ENCODE measurements at regions not wholly inside any gene's neighbourhood (a gene's known extent, or its start where the extent isn't known, plus 50 kb on each side); places are given as distances from the start of the nearest gene placed in this dataset.

- in situ Hi-C loops (cut with MboI; ENCODE audit: low pct_unique_long_range_greater_than_20kb in 2 of 9, low sequenced_read_pairs in 9 of 9, unreplicated experiment in 9 of 9), result no loop called here
- H3K27ac ChIP-seq, result no peak overlapping the region
- ATAC-seq (replicated peaks in 6 of 8), result no peak
These were observed 76.2 kb upstream of the PLCL2 start for GRCh38 chr3:16808393-16809107.

GRCh38 chr3:16809482-16809881 lies 75.3 kb upstream of the PLCL2 start:
- H3K4me3 ChIP-seq, result no peak overlapping the region
- no peak for ATAC-seq (replicated peaks in 6 of 8)
- H3K4me1 ChIP-seq (replicated peaks in 1 of 2), result no peaks in the 10 kb centered on the region
- no peak overlapping the region for H3K27ac ChIP-seq
- in situ Hi-C loops (cut with MboI; ENCODE audit: low pct_unique_long_range_greater_than_20kb in 2 of 9, low sequenced_read_pairs in 9 of 9, unreplicated experiment in 9 of 9), result no loop called here
- WGBS, 10 experiments, result 39 to 100% (median 78%) methylated on average over 1 to 4 of the region's 4 CpGs; no CpG with 5 or more reads in 1 of the 10 experiments

More at GRCh38 chr3:16808393-16809107, 76.2 kb upstream of the PLCL2 start:
- Histone ChIP-seq H3K4me1 (replicated peaks in 1 of 2) (no peaks in the 10 kb centered on the region), H3K4me3 (no peak overlapping the region)
- whole genome bisulfite sequencing, 10 experiments, result 0 to 100% (median 89%) methylated on average over 1 to 3 of the region's 3 CpGs; no CpG with 5 or more reads in 3 of the 10 experiments

- in situ Hi-C loops (cut with MboI; ENCODE audit: low pct_unique_long_range_greater_than_20kb in 2 of 9, low sequenced_read_pairs in 9 of 9, unreplicated experiment in 9 of 9), result no loop called here
- 80 to 100% (median 100%) methylated on average over 1 to 2 of the region's 2 CpGs; no CpG with 5 or more reads in 2 of the 10 experiments for WGBS, 10 experiments
- no peak overlapping the region for H3K4me3 ChIP-seq
- no peak for ATAC-seq (replicated peaks in 6 of 8)
- no peaks in the 10 kb centered on the region for H3K4me1 ChIP-seq (replicated peaks in 1 of 2)
- no peak overlapping the region for H3K27ac ChIP-seq
These were observed 74.8 kb upstream of the PLCL2 start for GRCh38 chr3:16809993-16810392.

GRCh38 chr3:16810593-16811367 lies 74.0 kb upstream of the PLCL2 start:
- Histone ChIP-seq H3K4me1 (replicated peaks in 1 of 2) (no peaks in the 10 kb centered on the region), H3K27ac (no peak overlapping the region), H3K4me3 (no peak overlapping the region)
- peak in 2 of 8 experiments; percentile 45 to 78 for ATAC-seq (replicated peaks in 6 of 8)
- WGBS, 10 experiments, result 36 to 100% (median 47%) methylated on average over 1 to 7 of the region's 7 CpGs; no CpG with 5 or more reads in 1 of the 10 experiments
- in situ Hi-C loops (cut with MboI; ENCODE audit: low pct_unique_long_range_greater_than_20kb in 2 of 9, low sequenced_read_pairs in 9 of 9, unreplicated experiment in 9 of 9), result no loop called here

DNA sequence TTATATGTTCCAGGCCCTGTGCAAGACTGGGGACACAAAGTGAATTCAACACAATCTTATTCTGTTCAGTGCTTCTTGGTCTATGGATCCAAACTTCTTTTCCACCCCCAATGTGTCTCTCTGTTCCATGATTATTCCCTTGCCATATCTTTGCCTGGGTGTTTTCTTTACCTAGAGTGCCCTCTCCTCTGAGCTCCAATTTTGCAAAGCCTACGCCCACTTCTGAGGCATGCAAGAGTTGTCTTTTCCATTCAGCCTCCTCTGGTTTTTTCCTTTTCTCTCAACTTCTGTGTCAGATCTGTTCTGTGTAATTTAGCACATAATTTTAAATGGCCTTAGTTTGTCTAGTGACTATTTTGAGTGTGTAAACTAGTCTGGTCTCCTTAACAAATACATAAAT lies 72.8 kb upstream of the PLCL2 start:
- in situ Hi-C loops (cut with MboI; ENCODE audit: low pct_unique_long_range_greater_than_20kb in 2 of 9, low sequenced_read_pairs in 9 of 9, unreplicated experiment in 9 of 9), result no loop called here
- Histone ChIP-seq H3K4me3 (no peak overlapping the region), H3K4me1 (replicated peaks in 1 of 2) (no peaks in the 10 kb centered on the region), H3K27ac (no peak overlapping the region)
- no peak for ATAC-seq (replicated peaks in 6 of 8)
- 83 to 100% (median 87%) methylated on average over 1 of the region's 1 CpG; no CpG with 5 or more reads in 4 of the 10 experiments for WGBS, 10 experiments

DNA sequence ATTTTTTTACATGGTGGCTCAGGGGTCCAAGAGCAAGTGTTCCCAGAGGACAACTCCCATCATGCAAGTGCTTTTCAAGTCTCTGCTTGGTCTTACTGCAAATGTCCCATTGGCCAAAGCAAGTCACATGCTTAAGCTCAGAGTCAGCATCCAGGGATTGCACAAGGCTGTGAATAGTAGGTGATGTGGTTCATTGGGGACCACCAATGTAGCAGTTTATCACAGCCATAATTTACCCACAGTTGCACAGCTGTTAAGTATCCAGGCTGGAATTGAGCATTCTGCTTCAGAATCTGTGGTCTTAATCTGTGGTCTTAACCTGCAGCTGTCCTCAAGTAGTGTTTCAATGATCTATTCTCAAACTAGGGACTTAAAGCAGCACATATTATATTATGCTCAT lies 71.4 kb upstream of the PLCL2 start:
- H3K4me1 ChIP-seq (replicated peaks in 1 of 2), result no peaks in the 10 kb centered on the region

DNA sequence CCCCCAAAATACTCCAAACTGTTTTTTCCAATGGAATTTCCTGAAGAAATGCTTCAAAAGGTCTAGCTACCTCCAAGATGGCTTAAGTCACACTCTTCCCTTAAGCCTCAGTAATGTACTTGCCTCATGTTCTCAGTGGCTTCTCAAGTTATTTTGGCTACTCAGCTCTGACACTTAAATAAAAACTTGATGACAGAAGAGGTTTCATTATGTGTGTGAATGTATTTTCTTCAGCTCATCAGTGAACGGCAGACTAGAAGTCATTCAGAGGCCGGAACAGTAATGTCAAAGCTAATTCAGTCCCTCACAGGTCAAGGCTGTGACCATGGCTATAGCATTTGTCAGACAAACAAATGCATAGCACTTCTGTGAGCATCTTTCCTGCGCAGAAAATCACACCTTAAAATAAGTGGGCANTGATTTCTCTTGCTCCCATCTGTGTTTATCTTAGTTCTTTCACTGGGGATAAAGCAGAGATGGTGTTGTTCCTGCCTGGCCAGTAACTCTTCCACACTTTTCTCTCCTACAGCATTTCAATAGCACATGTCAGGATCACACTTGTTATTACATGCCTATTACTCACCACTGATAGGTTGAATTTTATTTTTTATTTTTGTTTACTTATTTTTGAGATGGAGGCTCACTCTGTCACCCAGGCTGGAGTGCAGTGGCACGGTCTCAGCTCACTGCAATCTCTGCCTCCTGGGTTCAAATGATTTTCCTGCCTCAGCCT lies 68.5 kb upstream of the PLCL2 start:
- Histone ChIP-seq H3K27ac (no peak overlapping the region), H3K4me1 (replicated peaks in 1 of 2) (no peaks in the 10 kb centered on the region), H3K4me3 (no peak overlapping the region)
- 55 to 100% (median 74%) methylated on average over 1 to 4 of the region's 4 CpGs; no CpG with 5 or more reads in 1 of the 10 experiments for WGBS, 10 experiments
- in situ Hi-C loops (cut with MboI; ENCODE audit: low pct_unique_long_range_greater_than_20kb in 2 of 9, low sequenced_read_pairs in 9 of 9, unreplicated experiment in 9 of 9), result no loop called here
- peak in 1 of 8 experiments; percentile 22 for ATAC-seq (replicated peaks in 6 of 8)

More for the DNA sequence above, 71.4 kb upstream of the PLCL2 start:
- ATAC-seq (replicated peaks in 6 of 8), result no peak
- Histone ChIP-seq H3K27ac (no peak overlapping the region), H3K4me3 (no peak overlapping the region)
- in situ Hi-C loops (cut with MboI; ENCODE audit: low pct_unique_long_range_greater_than_20kb in 2 of 9, low sequenced_read_pairs in 9 of 9, unreplicated experiment in 9 of 9), result no loop called here

GRCh38 chr3:16817197-16817596 lies 67.6 kb upstream of the PLCL2 start:
- H3K27ac ChIP-seq, result no peak overlapping the region
- in situ Hi-C loops (cut with MboI; ENCODE audit: low pct_unique_long_range_greater_than_20kb in 2 of 9, low sequenced_read_pairs in 9 of 9, unreplicated experiment in 9 of 9), result no loop called here
- H3K4me1 ChIP-seq (replicated peaks in 1 of 2), result no peaks in the 10 kb centered on the region
- H3K4me3 ChIP-seq, result no peak overlapping the region
- WGBS, 10 experiments, result 0 to 100% (median 73%) methylated on average over 1 to 2 of the region's 2 CpGs; no CpG with 5 or more reads in 1 of the 10 experiments
- ATAC-seq (replicated peaks in 6 of 8), result peak in 3 of 8 experiments; percentile 61 to 83 (median 64)

DNA sequence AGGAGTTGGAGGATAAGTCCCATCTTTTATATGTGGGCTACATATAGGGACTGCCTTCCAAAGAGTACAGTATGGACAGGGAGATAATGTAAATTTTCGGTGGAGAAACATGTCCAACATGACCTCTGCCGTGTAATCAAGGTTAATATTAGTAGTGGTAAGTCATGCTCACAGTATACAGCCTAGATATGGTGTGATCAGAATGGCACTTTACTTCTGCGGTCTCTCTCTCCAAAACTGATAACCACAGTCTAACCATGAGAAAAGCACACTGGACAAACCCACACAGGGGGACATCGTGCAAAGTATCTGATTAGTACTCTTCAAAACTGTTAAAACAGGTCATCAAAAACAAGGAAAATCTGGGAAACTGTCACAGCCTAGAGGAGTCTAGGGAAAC lies 66.6 kb upstream of the PLCL2 start:
- Histone ChIP-seq H3K27ac (no peak overlapping the region), H3K4me1 (replicated peaks in 1 of 2) (no peaks in the 10 kb centered on the region), H3K4me3 (no peak overlapping the region)
- 50 to 100% (median 62%) methylated on average over 1 to 4 of the region's 4 CpGs for WGBS, 10 experiments
- no peak for ATAC-seq (replicated peaks in 6 of 8)
- in situ Hi-C loops (cut with MboI; ENCODE audit: low pct_unique_long_range_greater_than_20kb in 2 of 9, low sequenced_read_pairs in 9 of 9, unreplicated experiment in 9 of 9), result no loop called here

- in situ Hi-C loops (cut with MboI; ENCODE audit: low pct_unique_long_range_greater_than_20kb in 2 of 9, low sequenced_read_pairs in 9 of 9, unreplicated experiment in 9 of 9), result no loop called here
- H3K4me3 ChIP-seq, result no peak overlapping the region
- WGBS, 10 experiments, result 71 to 100% (median 100%) methylated on average over 1 of the region's 1 CpG; no CpG with 5 or more reads in 4 of the 10 experiments
- H3K27ac ChIP-seq, result no peak overlapping the region
- ATAC-seq (replicated peaks in 6 of 8), result no peak
- H3K4me1 ChIP-seq (replicated peaks in 1 of 2), result no peaks in the 10 kb centered on the region
These were observed 65.8 kb upstream of the PLCL2 start for GRCh38 chr3:16818945-16819344.

DNA sequence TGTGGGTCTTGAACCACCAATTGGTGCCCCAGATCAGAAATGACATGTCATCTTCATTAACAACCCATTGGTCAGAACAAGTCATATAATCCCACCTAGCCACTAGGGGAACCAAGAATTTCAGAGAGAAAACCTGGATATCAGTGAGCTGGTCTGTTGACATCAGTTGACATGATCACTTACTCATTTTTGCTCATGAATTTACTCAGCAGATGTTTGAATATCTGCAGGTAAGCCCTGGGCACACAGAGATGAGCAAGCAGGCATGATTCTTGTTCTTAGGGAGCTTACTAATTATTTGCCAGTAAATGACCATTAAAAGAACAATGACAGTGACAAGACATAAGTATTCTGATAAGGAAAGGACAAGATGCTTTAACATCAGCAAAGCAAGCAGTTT lies 64.3 kb upstream of the PLCL2 start:
- no peak overlapping the region for H3K27ac ChIP-seq
- H3K4me3 ChIP-seq, result no peak overlapping the region
- H3K4me1 ChIP-seq (replicated peaks in 1 of 2), result no peaks in the 10 kb centered on the region
- in situ Hi-C loops (cut with MboI; ENCODE audit: low pct_unique_long_range_greater_than_20kb in 2 of 9, low sequenced_read_pairs in 9 of 9, unreplicated experiment in 9 of 9), result no loop called here
- ATAC-seq (replicated peaks in 6 of 8), result no peak

- Histone ChIP-seq H3K4me1 (replicated peaks in 1 of 2) (no peaks in the 10 kb centered on the region), H3K4me3 (no peak overlapping the region), H3K27ac (no peak overlapping the region)
- ATAC-seq (replicated peaks in 6 of 8), result no peak
- WGBS, 10 experiments, result 0 to 100% (median 67%) methylated on average over 1 to 4 of the region's 4 CpGs; no CpG with 5 or more reads in 3 of the 10 experiments
- in situ Hi-C loops (cut with MboI; ENCODE audit: low pct_unique_long_range_greater_than_20kb in 2 of 9, low sequenced_read_pairs in 9 of 9, unreplicated experiment in 9 of 9), result no loop called here
These were observed 63.7 kb upstream of the PLCL2 start for GRCh38 chr3:16821053-16821452.

DNA sequence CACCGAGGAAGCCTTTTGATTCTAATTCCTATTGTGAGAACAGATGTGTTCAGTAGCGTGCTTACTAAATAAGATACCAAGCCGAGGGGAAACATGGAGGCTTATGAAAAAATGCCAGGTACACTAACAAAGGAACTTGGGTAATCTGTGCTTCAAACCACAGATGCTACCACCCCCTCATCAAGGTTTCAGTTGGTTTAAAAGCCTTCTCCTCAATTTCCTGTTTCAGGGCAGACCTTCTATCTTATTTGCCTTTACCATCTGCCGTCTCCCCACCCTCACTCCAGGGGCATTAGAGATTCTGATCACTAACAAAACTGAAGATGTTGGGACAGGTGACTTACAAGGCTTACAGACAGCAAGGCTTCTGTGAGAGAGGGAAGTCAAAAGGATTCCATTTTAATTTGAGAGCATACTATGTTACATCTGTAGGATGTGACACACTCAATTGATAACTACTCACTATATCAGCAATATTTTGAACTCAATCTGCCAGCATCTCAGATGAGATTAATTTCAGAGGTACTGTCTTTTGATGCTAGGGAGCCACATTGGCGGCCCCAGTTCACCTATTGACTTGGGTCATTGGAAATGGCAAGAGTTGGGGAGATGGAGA lies 60.6 kb upstream of the PLCL2 start:
- no peak overlapping the region for H3K27ac ChIP-seq
- 0 to 100% (median 80%) methylated on average over 1 to 5 of the region's 5 CpGs; no CpG with 5 or more reads in 2 of the 10 experiments for WGBS, 10 experiments
- H3K4me3 ChIP-seq, result no peak overlapping the region
- ATAC-seq (replicated peaks in 6 of 8), result no peak
- no peaks in the 10 kb centered on the region for H3K4me1 ChIP-seq (replicated peaks in 1 of 2)
- in situ Hi-C loops (cut with MboI; ENCODE audit: low pct_unique_long_range_greater_than_20kb in 2 of 9, low sequenced_read_pairs in 9 of 9, unreplicated experiment in 9 of 9), result no loop called here
